ENCODE measurements at regions not wholly inside any gene's neighbourhood (a gene's known extent, or its start where the extent isn't known, plus 50 kb on each side); places are given as distances from the start of the nearest gene placed in this dataset.

DNA sequence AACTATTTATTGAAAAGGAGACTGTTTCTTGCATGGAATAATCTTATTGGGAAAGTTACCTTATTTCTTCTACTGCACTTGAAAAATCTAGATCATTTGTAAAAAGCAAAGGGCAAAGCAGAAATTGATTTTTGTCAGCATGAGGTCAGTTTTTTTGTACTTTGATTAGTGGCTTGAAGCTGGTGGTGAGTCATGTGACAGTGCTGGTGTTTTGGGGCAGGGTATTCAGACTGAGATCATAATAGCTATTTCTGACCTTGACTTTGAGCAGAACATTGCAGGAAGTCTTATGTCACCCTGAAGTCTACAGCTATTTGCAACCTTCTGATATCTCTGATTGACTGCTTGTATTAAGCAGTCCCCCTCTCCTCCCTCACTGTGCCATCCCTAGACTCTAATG lies 66.3 kb upstream of the SORCS3 start:
- Histone ChIP-seq H3K9me3 (ENCODE audit: insufficient read depth, low read length) (0 out of 2 replicates have a peak, but pooled peaks cover under 1% of the 10 kb centered on the region), H4K20me1 (ENCODE audit: low read depth, low read length) (no peaks in the 10 kb centered on the region), H3K27me3 (ENCODE audit: low read length) (no peaks in the 10 kb centered on the region), H3K4me2 (ENCODE audit: low read depth, low read length, poor library complexity, severe bottlenecking) (no peak overlapping the region), H3K36me3 (ENCODE audit: low read length) (no peaks in the 10 kb centered on the region), H3K79me2 (ENCODE audit: insufficient read depth, low read length) (no peaks in the 10 kb centered on the region), H2AFZ (ENCODE audit: low read depth, low read length, severe bottlenecking) (no peak overlapping the region), H3K9me2 (replicated peaks; ENCODE audit: insufficient read depth, low read length) (no peaks in the 10 kb centered on the region), H3K9ac (ENCODE audit: low read length) (no peak overlapping the region), H3F3A (ENCODE audit: insufficient read depth) (no peaks in the 10 kb centered on the region), H3K4me3 (ENCODE audit: insufficient read depth, low read length, poor library complexity, severe bottlenecking) (no peak overlapping the region), H3K27ac (ENCODE audit: low read depth, low read length) (no peak overlapping the region)
- TF ChIP-seq EZH2phosphoT487 (conservative IDR thresholded peaks at IDR 0.05; ENCODE audit: low read length) = no peak
- TF ChIP-seq, protein P1, sequence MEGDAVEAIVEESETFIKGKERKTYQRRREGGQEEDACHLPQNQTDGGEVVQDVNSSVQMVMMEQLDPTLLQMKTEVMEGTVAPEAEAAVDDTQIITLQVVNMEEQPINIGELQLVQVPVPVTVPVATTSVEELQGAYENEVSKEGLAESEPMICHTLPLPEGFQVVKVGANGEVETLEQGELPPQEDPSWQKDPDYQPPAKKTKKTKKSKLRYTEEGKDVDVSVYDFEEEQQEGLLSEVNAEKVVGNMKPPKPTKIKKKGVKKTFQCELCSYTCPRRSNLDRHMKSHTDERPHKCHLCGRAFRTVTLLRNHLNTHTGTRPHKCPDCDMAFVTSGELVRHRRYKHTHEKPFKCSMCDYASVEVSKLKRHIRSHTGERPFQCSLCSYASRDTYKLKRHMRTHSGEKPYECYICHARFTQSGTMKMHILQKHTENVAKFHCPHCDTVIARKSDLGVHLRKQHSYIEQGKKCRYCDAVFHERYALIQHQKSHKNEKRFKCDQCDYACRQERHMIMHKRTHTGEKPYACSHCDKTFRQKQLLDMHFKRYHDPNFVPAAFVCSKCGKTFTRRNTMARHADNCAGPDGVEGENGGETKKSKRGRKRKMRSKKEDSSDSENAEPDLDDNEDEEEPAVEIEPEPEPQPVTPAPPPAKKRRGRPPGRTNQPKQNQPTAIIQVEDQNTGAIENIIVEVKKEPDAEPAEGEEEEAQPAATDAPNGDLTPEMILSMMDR (IDR thresholded peaks at IDR 0.05; ENCODE audit: insufficient read depth, low read length, poor library complexity, severe bottlenecking) = no peak

GRCh38 chr10:104576611-104577010 lies 64.5 kb upstream of the SORCS3 start:
- no peak overlapping the region for H3K4me3 ChIP-seq (ENCODE audit: insufficient read depth, low read length, poor library complexity, severe bottlenecking)
- no peaks in the 10 kb centered on the region for H3K9me3 ChIP-seq (ENCODE audit: insufficient read depth, low read length)
- no peaks in the 10 kb centered on the region for H3K27me3 ChIP-seq (ENCODE audit: low read length)
- no peaks in the 10 kb centered on the region for H4K20me1 ChIP-seq (ENCODE audit: low read depth, low read length)
- no peaks in the 10 kb centered on the region for H3K9me2 ChIP-seq (replicated peaks; ENCODE audit: insufficient read depth, low read length)
- H3K4me2 ChIP-seq (ENCODE audit: low read depth, low read length, poor library complexity, severe bottlenecking) = no peak overlapping the region
- H3K79me2 ChIP-seq (ENCODE audit: insufficient read depth, low read length) = no peaks in the 10 kb centered on the region
- no peak overlapping the region for H3K27ac ChIP-seq (ENCODE audit: low read depth, low read length)
- no peak for TF ChIP-seq EZH2phosphoT487 (conservative IDR thresholded peaks at IDR 0.05; ENCODE audit: low read length)
- TF ChIP-seq, protein P1 (IDR thresholded peaks at IDR 0.05; ENCODE audit: insufficient read depth, low read length, poor library complexity, severe bottlenecking) = no peak
- H3K36me3 ChIP-seq (ENCODE audit: low read length) = no peaks in the 10 kb centered on the region
- no peak overlapping the region for H3K9ac ChIP-seq (ENCODE audit: low read length)
- H3F3A ChIP-seq (ENCODE audit: insufficient read depth) = no peaks in the 10 kb centered on the region
- H2AFZ ChIP-seq (ENCODE audit: low read depth, low read length, severe bottlenecking) = no peak overlapping the region

DNA sequence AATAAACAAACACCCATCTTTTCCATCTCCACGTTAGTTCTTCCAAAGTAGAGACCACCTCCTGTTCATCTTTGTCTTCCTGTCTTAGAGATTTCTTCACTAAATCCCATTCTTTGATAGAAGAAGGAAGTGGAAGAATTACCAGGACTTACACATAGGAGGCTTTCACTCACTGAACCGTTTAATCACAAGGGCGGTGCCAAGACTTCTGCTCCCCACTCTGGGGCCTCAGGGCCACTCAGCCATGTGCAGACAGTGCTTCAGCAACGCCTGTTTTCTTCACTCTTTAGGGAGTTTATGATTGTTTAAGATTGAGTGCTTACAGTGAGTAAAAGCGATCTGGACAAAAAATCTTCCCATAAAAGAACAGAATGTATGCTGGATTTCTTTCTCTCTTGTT lies 63.9 kb upstream of the SORCS3 start:
- no peak overlapping the region for H3K27ac ChIP-seq (ENCODE audit: low read depth, low read length)
- no peaks in the 10 kb centered on the region for H3K27me3 ChIP-seq (ENCODE audit: low read length)
- H3K4me3 ChIP-seq (ENCODE audit: insufficient read depth, low read length, poor library complexity, severe bottlenecking) = no peak overlapping the region
- H3K36me3 ChIP-seq (ENCODE audit: low read length) = no peaks in the 10 kb centered on the region
- H3K79me2 ChIP-seq (ENCODE audit: insufficient read depth, low read length) = no peaks in the 10 kb centered on the region
- H3K9me2 ChIP-seq (replicated peaks; ENCODE audit: insufficient read depth, low read length) = no peaks in the 10 kb centered on the region
- H2AFZ ChIP-seq (ENCODE audit: low read depth, low read length, severe bottlenecking) = no peak overlapping the region
- H3K9me3 ChIP-seq (ENCODE audit: insufficient read depth, low read length) = no peaks in the 10 kb centered on the region
- H3F3A ChIP-seq (ENCODE audit: insufficient read depth) = no peaks in the 10 kb centered on the region
- H3K4me2 ChIP-seq (ENCODE audit: low read depth, low read length, poor library complexity, severe bottlenecking) = no peak overlapping the region
- TF ChIP-seq, protein P1 (IDR thresholded peaks at IDR 0.05; ENCODE audit: insufficient read depth, low read length, poor library complexity, severe bottlenecking) = no peak
- no peak for TF ChIP-seq EZH2phosphoT487 (conservative IDR thresholded peaks at IDR 0.05; ENCODE audit: low read length)
- H4K20me1 ChIP-seq (ENCODE audit: low read depth, low read length) = no peaks in the 10 kb centered on the region
- no peak overlapping the region for H3K9ac ChIP-seq (ENCODE audit: low read length)
